Rectal smooth muscle tissue (tissue), 1 donor: ENCODE measurements at regions not wholly inside any gene's neighbourhood (a gene's known extent, or its start where the extent isn't known, plus 50 kb on each side); places are given as distances from the start of the nearest gene placed in this dataset.

Source experiments
- H3K27ac ChIP-seq: one replicate; pipeline ENCODE4 v1.7.0; 2013; ENCODE audit warnings: low read depth, low read length, inconsistent platforms
- H3K27me3 ChIP-seq: one replicate; pipeline ENCODE4 v1.7.0; 2013; ENCODE audit warnings: low read length; ENCODE audit not compliant: control insufficient read depth, insufficient read depth
- H3K36me3 ChIP-seq: one replicate; pipeline ENCODE4 v1.7.0; 2013; ENCODE audit warnings: low read length; ENCODE audit not compliant: control insufficient read depth, insufficient read depth
- H3K4me1 ChIP-seq: one replicate; pipeline ENCODE4 v1.7.0; 2013; ENCODE audit warnings: low read length; ENCODE audit not compliant: control insufficient read depth, insufficient read depth
- H3K4me3 ChIP-seq: one replicate; pipeline ENCODE4 v1.7.0; 2013; ENCODE audit warnings: low read length
- H3K9ac ChIP-seq: one replicate; pipeline ENCODE4 v1.7.0; 2013; ENCODE audit warnings: low read length

- Histone ChIP-seq H3K27ac (no peak overlapping the region), H3K36me3 (no peaks in the 10 kb centered on the region), H3K4me1 (no peaks in the 10 kb centered on the region), H3K9ac (no peak overlapping the region), H3K4me3 (no peak overlapping the region), H3K27me3 (no peaks in the 10 kb centered on the region)
Measured at GRCh38 chr6:137767911-137768690, 99.0 kb upstream of the TNFAIP3 start.

- Histone ChIP-seq H3K27ac (no peak overlapping the region), H3K4me3 (no peak overlapping the region), H3K9ac (no peak overlapping the region), H3K4me1 (no peaks in the 10 kb centered on the region), H3K36me3 (no peaks in the 10 kb centered on the region), H3K27me3 (no peaks in the 10 kb centered on the region)
Measured at GRCh38 chr6:137768935-137769334, 98.1 kb upstream of the TNFAIP3 start.

- Histone ChIP-seq H3K27ac (no peak overlapping the region), H3K4me1 (no peaks in the 10 kb centered on the region), H3K27me3 (no peaks in the 10 kb centered on the region), H3K4me3 (no peak overlapping the region), H3K9ac (no peak overlapping the region), H3K36me3 (no peaks in the 10 kb centered on the region)
Measured at GRCh38 chr6:137769797-137770362, 97.2 kb upstream of the TNFAIP3 start.

- Histone ChIP-seq H3K4me1 (peaks cover 8% of the 10 kb centered on the region), H3K36me3 (no peaks in the 10 kb centered on the region), H3K27ac (no peak overlapping the region), H3K4me3 (no peak overlapping the region), H3K27me3 (no peaks in the 10 kb centered on the region), H3K9ac (no peak overlapping the region)
Measured at GRCh38 chr6:137772541-137773250, 94.4 kb upstream of the TNFAIP3 start.

- Histone ChIP-seq H3K27ac (no peak overlapping the region), H3K27me3 (no peaks in the 10 kb centered on the region), H3K4me3 (no peak overlapping the region), H3K36me3 (no peaks in the 10 kb centered on the region), H3K4me1 (peaks cover 12% of the 10 kb centered on the region), H3K9ac (no peak overlapping the region)
Measured at GRCh38 chr6:137775227-137775626, 91.8 kb upstream of the TNFAIP3 start.

GRCh38 chr6:137775720-137776119 is 91.3 kb upstream of the TNFAIP3 start:
- H3K27me3 ChIP-seq = no peaks in the 10 kb centered on the region
- H3K9ac ChIP-seq = no peak overlapping the region
- H3K4me3 ChIP-seq = no peak overlapping the region
- H3K4me1 ChIP-seq = peaks cover 14% of the 10 kb centered on the region
- H3K36me3 ChIP-seq = no peaks in the 10 kb centered on the region
- H3K27ac ChIP-seq = no peak overlapping the region

GRCh38 chr6:137776256-137776655 is 90.8 kb upstream of the TNFAIP3 start:
- Histone ChIP-seq H3K9ac (no peak overlapping the region), H3K36me3 (no peaks in the 10 kb centered on the region), H3K4me1 (peaks cover 19% of the 10 kb centered on the region), H3K27me3 (no peaks in the 10 kb centered on the region), H3K4me3 (no peak overlapping the region), H3K27ac (peak overlapping the region; percentile 10)

GRCh38 chr6:137776786-137777686 is 90.0 kb upstream of the TNFAIP3 start:
- H3K27me3 ChIP-seq = no peaks in the 10 kb centered on the region
- no peaks in the 10 kb centered on the region for H3K36me3 ChIP-seq
- H3K4me3 ChIP-seq = no peak overlapping the region
- no peak overlapping the region for H3K9ac ChIP-seq
- H3K4me1 ChIP-seq = peaks cover 21% of the 10 kb centered on the region
- peak overlapping the region; percentile 35 for H3K27ac ChIP-seq

- H3K36me3 ChIP-seq = no peaks in the 10 kb centered on the region
- H3K27ac ChIP-seq = no peak overlapping the region
- H3K4me3 ChIP-seq = no peak overlapping the region
- H3K27me3 ChIP-seq = no peaks in the 10 kb centered on the region
- peaks cover 21% of the 10 kb centered on the region for H3K4me1 ChIP-seq
- no peak overlapping the region for H3K9ac ChIP-seq
Measured at GRCh38 chr6:137777687-137778075, 89.4 kb upstream of the TNFAIP3 start.

GRCh38 chr6:137779982-137780381 is 87.1 kb upstream of the TNFAIP3 start:
- H3K36me3 ChIP-seq = no peaks in the 10 kb centered on the region
- H3K4me1 ChIP-seq = peaks cover 21% of the 10 kb centered on the region
- no peaks in the 10 kb centered on the region for H3K27me3 ChIP-seq
- H3K9ac ChIP-seq = no peak overlapping the region
- peak overlapping the region; percentile 88 for H3K27ac ChIP-seq
- H3K4me3 ChIP-seq = no peak overlapping the region

GRCh38 chr6:137780447-137781034 is 86.5 kb upstream of the TNFAIP3 start:
- Histone ChIP-seq H3K4me3 (peak overlapping the region; percentile 24), H3K27ac (peak overlapping the region; percentile 88), H3K9ac (no peak overlapping the region), H3K4me1 (peaks cover 21% of the 10 kb centered on the region), H3K27me3 (no peaks in the 10 kb centered on the region), H3K36me3 (no peaks in the 10 kb centered on the region)

- Histone ChIP-seq H3K4me1 (peaks cover 18% of the 10 kb centered on the region), H3K27ac (peak overlapping the region; percentile 88)
Measured at GRCh38 chr6:137781639-137782038, 85.4 kb upstream of the TNFAIP3 start.

More at GRCh38 chr6:137781639-137782038, 85.4 kb upstream of the TNFAIP3 start:
- no peaks in the 10 kb centered on the region for H3K36me3 ChIP-seq
- H3K27me3 ChIP-seq = no peaks in the 10 kb centered on the region
- H3K4me3 ChIP-seq = no peak overlapping the region
- H3K9ac ChIP-seq = no peak overlapping the region
